ENCODE measurements at regions not wholly inside any gene's neighbourhood (a gene's known extent, or its start where the extent isn't known, plus 50 kb on each side); places are given as distances from the start of the nearest gene placed in this dataset.

DNA sequence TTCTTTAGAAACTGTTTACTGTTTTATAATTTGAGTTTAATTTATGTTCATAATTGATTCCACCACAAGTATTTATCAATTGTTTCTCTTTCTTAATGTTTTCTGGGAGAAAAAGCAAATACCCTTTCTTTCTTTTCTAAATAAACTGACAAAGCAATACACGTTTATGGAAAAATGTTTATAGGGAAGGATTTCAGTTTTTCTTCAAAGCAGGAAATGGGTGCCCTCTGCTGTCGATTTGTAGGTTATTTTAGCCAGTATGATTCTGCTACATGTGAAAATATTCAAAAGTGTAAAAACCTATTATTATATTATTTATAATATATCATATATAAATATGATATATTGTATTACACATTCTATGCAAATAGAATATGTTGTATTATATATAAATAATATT, 921.0 kb upstream of the ROBO1 start:
- TF ChIP-seq, protein P1, sequence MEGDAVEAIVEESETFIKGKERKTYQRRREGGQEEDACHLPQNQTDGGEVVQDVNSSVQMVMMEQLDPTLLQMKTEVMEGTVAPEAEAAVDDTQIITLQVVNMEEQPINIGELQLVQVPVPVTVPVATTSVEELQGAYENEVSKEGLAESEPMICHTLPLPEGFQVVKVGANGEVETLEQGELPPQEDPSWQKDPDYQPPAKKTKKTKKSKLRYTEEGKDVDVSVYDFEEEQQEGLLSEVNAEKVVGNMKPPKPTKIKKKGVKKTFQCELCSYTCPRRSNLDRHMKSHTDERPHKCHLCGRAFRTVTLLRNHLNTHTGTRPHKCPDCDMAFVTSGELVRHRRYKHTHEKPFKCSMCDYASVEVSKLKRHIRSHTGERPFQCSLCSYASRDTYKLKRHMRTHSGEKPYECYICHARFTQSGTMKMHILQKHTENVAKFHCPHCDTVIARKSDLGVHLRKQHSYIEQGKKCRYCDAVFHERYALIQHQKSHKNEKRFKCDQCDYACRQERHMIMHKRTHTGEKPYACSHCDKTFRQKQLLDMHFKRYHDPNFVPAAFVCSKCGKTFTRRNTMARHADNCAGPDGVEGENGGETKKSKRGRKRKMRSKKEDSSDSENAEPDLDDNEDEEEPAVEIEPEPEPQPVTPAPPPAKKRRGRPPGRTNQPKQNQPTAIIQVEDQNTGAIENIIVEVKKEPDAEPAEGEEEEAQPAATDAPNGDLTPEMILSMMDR (IDR thresholded peaks at IDR 0.05) = peak in 6 of 12 donors; percentile 8 to 25 (median 14)
- no peak for TF ChIP-seq POLR2A (IDR thresholded peaks at IDR 0.05)

Data from heart left ventricle (tissue), 13 donors.